ENCODE measurements at regions not wholly inside any gene's neighbourhood (a gene's known extent, or its start where the extent isn't known, plus 50 kb on each side); places are given as distances from the start of the nearest gene placed in this dataset.

DNA sequence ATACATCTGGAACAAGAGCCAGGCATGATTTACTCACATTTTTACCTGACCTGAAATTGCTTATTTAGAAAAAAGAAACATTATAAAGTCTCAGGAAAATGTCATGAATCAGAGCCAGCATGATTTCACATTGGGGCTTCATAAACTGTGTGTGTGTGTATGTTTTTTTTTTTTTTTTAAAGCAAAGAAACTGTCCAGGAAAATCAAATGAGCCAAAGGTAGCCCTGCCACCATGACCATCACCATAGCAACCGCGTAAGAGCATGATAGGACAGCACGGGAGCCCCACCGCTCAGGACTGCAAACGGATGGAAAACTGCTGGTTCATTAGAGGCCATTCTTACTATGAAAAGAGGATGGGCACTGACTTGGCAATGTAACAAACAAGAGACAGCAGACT lies 139.2 kb downstream of the NTMT2 start:
- no peak for ATAC-seq (replicated peaks)
- no peaks in the 10 kb centered on the region for H3K4me1 Mint-ChIP-seq (ENCODE audit: low read depth in 2 of 2)
- no peak for DNase-seq
- no peak overlapping the region for H3K27ac Mint-ChIP-seq
- H3K36me3 Mint-ChIP-seq (ENCODE audit: insufficient read depth) = no peaks in the 10 kb centered on the region
- no peak overlapping the region for H3K4me3 Mint-ChIP-seq
- H3K27me3 Mint-ChIP-seq = peaks cover 0 to 22% of the 10 kb centered on the region in 2 donors
- H3K9me3 Mint-ChIP-seq = no peaks in the 10 kb centered on the region

DNA sequence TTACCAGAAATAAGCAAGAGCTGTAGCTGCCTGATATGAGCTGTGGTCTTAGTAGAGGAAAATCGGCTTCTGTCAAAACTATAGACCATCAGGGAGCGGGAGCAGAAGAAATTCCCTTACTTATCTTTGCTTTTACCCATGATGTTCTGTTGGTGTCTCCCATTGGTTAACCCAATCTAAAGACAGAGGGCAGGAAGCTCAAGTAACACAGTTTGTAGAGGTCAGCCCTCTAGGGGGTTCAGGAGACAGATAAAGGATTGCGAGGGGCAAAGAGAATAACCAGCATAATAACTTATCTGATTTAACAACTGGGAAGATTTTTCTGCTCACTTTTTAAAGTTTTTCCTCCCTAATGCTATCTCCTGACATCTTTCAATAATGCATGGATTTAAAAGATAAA lies 142.4 kb downstream of the NTMT2 start:
- peaks cover 0 to 33% of the 10 kb centered on the region in 2 donors for H3K27me3 Mint-ChIP-seq
- no peak for ATAC-seq (replicated peaks)
- no peak for DNase-seq
- no peaks in the 10 kb centered on the region for H3K4me1 Mint-ChIP-seq (ENCODE audit: low read depth in 2 of 2)
- H3K9me3 Mint-ChIP-seq = no peaks in the 10 kb centered on the region
- no peaks in the 10 kb centered on the region for H3K36me3 Mint-ChIP-seq (ENCODE audit: insufficient read depth)
- no peak overlapping the region for H3K4me3 Mint-ChIP-seq
- H3K27ac Mint-ChIP-seq = no peak overlapping the region

DNA sequence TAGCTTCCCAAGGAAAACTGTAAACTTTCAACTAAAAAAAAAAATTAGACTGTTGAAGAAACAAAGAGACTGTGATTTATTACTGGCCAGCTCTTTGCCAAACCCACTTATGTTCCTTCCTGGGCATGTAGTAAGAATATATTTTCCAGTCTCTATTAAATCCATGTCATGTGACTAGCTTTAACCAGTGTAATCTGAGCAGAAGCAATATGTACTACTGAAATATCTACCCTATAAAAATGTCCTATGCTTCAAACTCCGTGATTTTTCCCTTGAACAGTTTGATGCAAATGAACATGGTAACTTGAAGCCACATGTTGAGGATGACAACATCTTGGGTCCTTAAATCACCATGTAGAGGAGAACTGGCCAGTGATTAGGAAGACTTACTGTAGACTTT lies 144.5 kb downstream of the NTMT2 start:
- DNase-seq (no peak), ATAC-seq (replicated peaks) (no peak)
- no peak overlapping the region for H3K27ac Mint-ChIP-seq
- H3K9me3 Mint-ChIP-seq = no peaks in the 10 kb centered on the region
- H3K36me3 Mint-ChIP-seq (ENCODE audit: insufficient read depth) = no peaks in the 10 kb centered on the region
- peaks cover 0 to 36% of the 10 kb centered on the region in 2 donors for H3K27me3 Mint-ChIP-seq
- no peaks in the 10 kb centered on the region for H3K4me1 Mint-ChIP-seq (ENCODE audit: low read depth in 2 of 2)
- H3K4me3 Mint-ChIP-seq = no peak overlapping the region

DNA sequence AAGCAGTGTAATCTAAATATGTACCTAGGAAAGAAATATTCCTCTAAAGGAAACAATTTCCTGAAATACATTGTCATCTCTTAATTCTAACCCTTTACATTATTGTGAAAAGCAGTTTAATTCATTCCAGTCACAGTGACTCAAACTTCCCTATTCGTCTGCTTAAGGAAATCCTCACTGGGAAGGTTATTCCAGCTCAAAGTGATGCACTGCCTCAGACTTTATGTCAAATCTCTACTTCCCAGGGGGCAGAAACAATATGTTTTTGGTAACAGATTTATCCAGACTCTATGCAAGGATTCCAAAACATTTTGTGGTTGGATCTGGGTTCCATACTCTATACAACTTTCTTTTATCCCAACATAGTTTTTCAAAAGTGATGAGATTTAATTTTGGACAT lies 145.2 kb downstream of the NTMT2 start:
- Mint-ChIP-seq H3K4me1 (ENCODE audit: low read depth in 2 of 2) (no peaks in the 10 kb centered on the region), H3K4me3 (no peak overlapping the region), H3K9me3 (no peaks in the 10 kb centered on the region), H3K36me3 (ENCODE audit: insufficient read depth) (no peaks in the 10 kb centered on the region), H3K27me3 (peaks cover 0 to 36% of the 10 kb centered on the region in 2 donors), H3K27ac (no peak overlapping the region)
- DNase-seq (no peak), ATAC-seq (replicated peaks) (no peak)

DNA sequence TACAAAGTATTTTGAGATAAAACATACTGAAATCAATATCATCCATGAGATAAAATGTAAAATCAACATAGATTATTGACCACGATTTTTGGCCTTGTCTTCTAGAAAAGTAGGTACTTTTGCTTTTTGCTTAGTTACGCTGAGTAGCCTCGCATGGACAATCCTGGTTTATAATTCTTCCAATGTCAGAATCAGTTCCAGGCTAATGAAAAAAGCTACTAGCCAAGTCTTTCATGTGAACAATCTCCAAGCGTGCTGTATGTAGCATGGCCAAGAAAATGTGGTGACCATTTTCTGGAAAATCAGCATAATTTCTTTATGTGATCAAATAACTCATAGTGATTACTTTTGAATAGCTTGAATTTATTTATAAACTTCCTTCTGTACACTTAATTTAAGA lies 145.8 kb downstream of the NTMT2 start:
- ATAC-seq (replicated peaks) (no peak), DNase-seq (no peak)
- H3K9me3 Mint-ChIP-seq = peaks cover 0 to 2% of the 10 kb centered on the region in 2 donors
- peaks cover 0 to 36% of the 10 kb centered on the region in 2 donors for H3K27me3 Mint-ChIP-seq
- no peaks in the 10 kb centered on the region for H3K4me1 Mint-ChIP-seq (ENCODE audit: low read depth in 2 of 2)
- no peaks in the 10 kb centered on the region for H3K36me3 Mint-ChIP-seq (ENCODE audit: insufficient read depth)
- H3K4me3 Mint-ChIP-seq = no peak overlapping the region
- no peak overlapping the region for H3K27ac Mint-ChIP-seq

DNA sequence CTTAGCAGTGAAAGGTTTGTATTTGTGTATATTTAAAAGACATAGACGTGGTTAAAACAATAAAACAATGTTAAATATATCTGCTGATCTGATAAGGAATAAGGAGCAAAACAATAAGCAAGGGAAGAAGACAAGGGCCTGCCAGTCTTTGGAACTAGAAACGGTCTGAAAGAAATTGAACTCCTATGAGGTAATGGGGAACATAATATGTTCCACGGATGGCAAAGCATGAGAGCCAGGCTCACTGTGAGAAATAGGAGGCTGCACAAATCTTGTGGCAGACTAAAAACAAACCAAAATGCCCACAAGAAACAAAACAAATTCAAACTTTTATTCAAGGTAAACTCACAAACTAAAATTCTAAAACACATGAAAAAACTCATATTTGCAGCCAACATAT lies 150.5 kb downstream of the NTMT2 start:
- ATAC-seq (replicated peaks) = no peak

DNA sequence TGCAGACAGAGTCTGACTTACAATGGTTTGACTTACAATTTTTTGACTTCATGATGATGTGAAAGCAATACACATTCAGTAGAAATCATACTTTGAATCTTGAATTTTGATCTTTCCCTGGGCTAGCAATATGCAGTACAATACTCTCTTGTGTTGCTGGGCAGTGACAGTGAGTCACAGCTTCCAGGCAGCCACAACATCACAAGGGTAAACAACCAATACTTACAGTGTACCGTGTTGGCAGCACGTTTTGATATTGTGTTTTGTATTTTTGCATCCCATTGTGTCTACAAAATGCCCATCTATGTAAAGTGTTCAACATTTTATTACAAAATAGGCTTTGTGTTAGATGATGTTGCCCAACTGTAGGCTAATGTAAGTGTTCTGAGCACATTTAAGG lies 150.9 kb downstream of the NTMT2 start:
- peaks cover 0 to 2% of the 10 kb centered on the region in 2 donors for H3K9me3 Mint-ChIP-seq
- H3K4me1 Mint-ChIP-seq (ENCODE audit: low read depth in 2 of 2) = no peaks in the 10 kb centered on the region
- no peaks in the 10 kb centered on the region for H3K36me3 Mint-ChIP-seq (ENCODE audit: insufficient read depth)
- no peak for ATAC-seq (replicated peaks)
- no peak overlapping the region for H3K27ac Mint-ChIP-seq
- no peak for DNase-seq
- no peak overlapping the region for H3K4me3 Mint-ChIP-seq
- peaks cover 0 to 9% of the 10 kb centered on the region in 2 donors for H3K27me3 Mint-ChIP-seq

More for the DNA sequence above, 150.5 kb downstream of the NTMT2 start:
- Mint-ChIP-seq H3K27me3 (peaks cover 0 to 9% of the 10 kb centered on the region in 2 donors), H3K36me3 (ENCODE audit: insufficient read depth) (no peaks in the 10 kb centered on the region), H3K4me1 (ENCODE audit: low read depth in 2 of 2) (no peaks in the 10 kb centered on the region), H3K4me3 (no peak overlapping the region), H3K27ac (no peak overlapping the region), H3K9me3 (peaks cover 0 to 2% of the 10 kb centered on the region in 2 donors)
- DNase-seq = no peak

DNA sequence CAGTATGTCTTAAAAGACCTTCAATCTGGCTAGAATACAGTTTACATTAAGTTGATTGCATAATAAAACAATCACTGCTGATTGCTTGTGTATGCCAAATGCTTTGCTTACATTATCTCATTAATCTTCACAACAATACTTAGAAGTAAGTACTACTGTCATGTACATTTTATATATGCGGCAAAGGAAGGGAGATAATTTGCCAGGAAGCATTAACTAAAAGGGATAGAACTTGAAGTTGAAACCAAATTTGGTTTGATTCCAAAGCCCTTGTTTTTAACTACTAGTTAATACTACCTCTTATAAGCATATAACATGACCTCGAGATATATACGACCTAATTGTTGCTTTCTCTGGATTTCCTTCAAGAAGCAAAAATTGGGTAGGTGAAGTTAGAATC lies 155.8 kb downstream of the NTMT2 start:
- Mint-ChIP-seq H3K27me3 (peaks cover 0 to 6% of the 10 kb centered on the region in 2 donors), H3K36me3 (ENCODE audit: insufficient read depth) (no peaks in the 10 kb centered on the region), H3K4me3 (no peak overlapping the region), H3K27ac (no peak overlapping the region), H3K9me3 (no peaks in the 10 kb centered on the region), H3K4me1 (ENCODE audit: low read depth in 2 of 2) (no peaks in the 10 kb centered on the region)
- ATAC-seq (replicated peaks) = no peak
- DNase-seq = no peak

DNA sequence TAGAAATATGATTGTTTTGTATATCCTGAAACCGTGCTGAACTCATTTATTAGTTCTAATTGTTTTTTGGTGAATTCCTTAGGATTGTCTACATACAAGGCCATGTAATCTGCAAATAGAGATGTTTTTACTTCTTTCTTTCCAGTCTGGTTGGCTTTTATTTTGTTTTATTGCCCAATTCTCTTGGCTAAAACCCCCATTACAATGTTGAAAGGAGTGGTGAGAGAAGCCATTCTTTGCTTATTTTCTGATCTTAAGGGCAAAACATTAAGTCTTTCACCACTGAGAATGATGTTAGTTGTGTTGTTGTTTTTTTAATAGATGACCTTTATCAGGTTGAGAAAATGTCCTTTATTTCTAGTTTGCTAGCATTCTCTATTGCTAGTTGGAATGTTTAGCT lies 157.3 kb downstream of the NTMT2 start:
- no peak overlapping the region for H3K4me3 Mint-ChIP-seq
- DNase-seq = no peak

DNA sequence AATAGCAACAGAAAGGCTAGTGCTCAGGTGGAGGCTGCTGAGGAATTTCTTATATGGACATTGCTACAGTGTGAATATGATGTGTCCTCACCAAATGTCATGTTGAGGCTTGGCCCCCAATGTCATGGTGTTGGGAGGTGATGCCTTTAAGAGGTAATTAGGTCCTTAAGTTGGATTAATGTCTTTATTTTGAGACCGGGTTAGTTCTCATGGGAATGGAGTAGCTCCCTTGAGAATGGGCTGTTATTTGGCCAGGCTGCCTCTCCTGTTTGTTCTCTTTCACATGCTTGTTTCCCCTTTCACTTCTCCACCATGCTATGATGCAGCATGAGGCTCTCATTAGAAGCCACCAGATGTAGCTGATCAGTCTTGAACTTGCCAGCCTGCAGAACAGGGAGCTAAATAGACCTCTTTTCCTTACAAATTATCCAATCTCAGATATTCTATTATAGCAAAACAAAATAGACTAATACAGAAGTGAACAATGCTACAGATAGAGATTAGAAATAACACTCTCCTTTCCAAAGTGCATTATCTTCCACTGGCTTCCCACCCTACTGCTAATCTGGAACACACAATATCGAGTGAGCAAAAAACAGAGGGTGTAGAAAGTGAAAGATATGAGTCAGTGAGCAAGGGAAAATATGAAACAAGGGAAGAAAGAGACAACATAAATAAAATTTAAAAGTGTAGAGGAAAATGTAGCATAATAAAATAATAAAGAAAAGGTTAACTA lies 160.2 kb downstream of the NTMT2 start:
- Mint-ChIP-seq H3K4me3 (no peak overlapping the region), H3K27ac (no peak overlapping the region), H3K36me3 (ENCODE audit: insufficient read depth) (no peaks in the 10 kb centered on the region), H3K27me3 (peaks cover 0 to 12% of the 10 kb centered on the region in 2 donors), H3K4me1 (ENCODE audit: low read depth in 2 of 2) (no peaks in the 10 kb centered on the region), H3K9me3 (no peaks in the 10 kb centered on the region)
- ATAC-seq (replicated peaks) (no peak), DNase-seq (no peak)

More for the DNA sequence above, 157.3 kb downstream of the NTMT2 start:
- ATAC-seq (replicated peaks) = no peak
- Mint-ChIP-seq H3K36me3 (ENCODE audit: insufficient read depth) (no peaks in the 10 kb centered on the region), H3K9me3 (no peaks in the 10 kb centered on the region), H3K4me1 (ENCODE audit: low read depth in 2 of 2) (no peaks in the 10 kb centered on the region), H3K27ac (no peak overlapping the region), H3K27me3 (peaks cover 0 to 12% of the 10 kb centered on the region in 2 donors)

DNA sequence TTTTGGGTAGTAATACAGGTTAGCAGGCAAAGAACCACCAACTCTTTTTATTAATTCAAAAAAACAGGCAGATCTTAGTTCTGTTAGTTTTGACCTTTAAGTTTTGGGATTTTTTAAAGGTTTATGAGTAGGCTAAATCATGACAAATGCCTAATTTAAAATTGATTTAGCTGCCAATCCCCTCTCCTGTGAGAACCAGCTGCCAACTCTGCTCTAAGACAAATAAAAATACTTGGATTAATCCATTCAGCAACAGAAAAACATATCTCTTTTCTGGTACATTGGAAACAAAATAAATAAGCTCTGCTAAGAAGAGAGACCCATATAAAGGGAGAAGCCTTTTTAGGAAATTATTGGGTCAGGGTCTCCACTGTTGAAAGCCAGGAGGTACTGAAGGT lies 160.8 kb downstream of the NTMT2 start:
- ATAC-seq (replicated peaks) (no peak), DNase-seq (no peak)
- no peaks in the 10 kb centered on the region for H3K4me1 Mint-ChIP-seq (ENCODE audit: low read depth in 2 of 2)
- no peak overlapping the region for H3K4me3 Mint-ChIP-seq
- H3K36me3 Mint-ChIP-seq (ENCODE audit: insufficient read depth) = no peaks in the 10 kb centered on the region
- no peak overlapping the region for H3K27ac Mint-ChIP-seq
- no peaks in the 10 kb centered on the region for H3K9me3 Mint-ChIP-seq
- peaks cover 0 to 12% of the 10 kb centered on the region in 2 donors for H3K27me3 Mint-ChIP-seq

DNA sequence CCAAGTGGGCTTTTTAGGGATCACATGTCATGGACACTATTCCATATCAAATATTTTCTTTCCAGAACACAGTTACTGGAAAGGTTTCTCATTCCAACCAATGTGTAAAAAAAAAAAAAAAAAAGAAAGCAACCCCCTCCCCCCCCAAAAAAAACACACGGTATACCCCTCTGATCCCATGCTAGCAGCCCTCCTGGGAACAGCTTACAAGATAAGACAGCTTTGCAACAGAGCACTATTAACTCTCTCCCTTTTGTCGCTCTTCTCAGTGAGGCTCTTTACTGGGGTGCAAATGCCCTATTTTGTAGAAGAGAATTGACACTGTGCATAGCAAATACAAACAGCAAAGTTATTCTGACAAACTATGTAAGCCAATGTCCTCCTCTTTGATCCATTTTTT lies 161.2 kb downstream of the NTMT2 start:
- no peak for DNase-seq
- Mint-ChIP-seq H3K4me3 (no peak overlapping the region), H3K9me3 (no peaks in the 10 kb centered on the region), H3K27me3 (peaks cover 0 to 12% of the 10 kb centered on the region in 2 donors), H3K36me3 (ENCODE audit: insufficient read depth) (no peaks in the 10 kb centered on the region), H3K4me1 (ENCODE audit: low read depth in 2 of 2) (no peaks in the 10 kb centered on the region), H3K27ac (no peak overlapping the region)
- ATAC-seq (replicated peaks) = no peak

DNA sequence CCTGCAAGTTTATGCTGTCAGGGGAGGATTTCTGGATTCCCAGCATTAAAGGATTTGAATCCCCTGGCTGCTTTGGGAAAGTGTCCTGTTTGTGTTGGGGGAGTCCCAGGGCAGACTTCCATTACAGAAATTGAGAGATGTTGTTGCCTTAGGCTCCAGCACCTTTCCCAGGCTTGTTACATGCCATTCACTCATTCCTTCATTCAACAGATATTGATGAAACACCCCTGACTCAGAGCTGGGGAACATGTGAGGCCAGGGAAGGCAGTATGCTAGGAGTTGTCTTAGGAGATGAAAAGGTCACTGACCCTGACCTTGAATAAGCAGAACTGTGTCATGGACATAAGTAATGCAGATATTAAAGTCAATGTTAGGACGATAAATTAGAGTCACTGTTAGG lies 161.7 kb downstream of the NTMT2 start:
- H3K9me3 Mint-ChIP-seq = no peaks in the 10 kb centered on the region
- H3K27me3 Mint-ChIP-seq = peaks cover 0 to 12% of the 10 kb centered on the region in 2 donors
- no peaks in the 10 kb centered on the region for H3K4me1 Mint-ChIP-seq (ENCODE audit: low read depth in 2 of 2)
- H3K27ac Mint-ChIP-seq = no peak overlapping the region
- ATAC-seq (replicated peaks) (no peak), DNase-seq (no peak)
- H3K36me3 Mint-ChIP-seq (ENCODE audit: insufficient read depth) = no peaks in the 10 kb centered on the region
- no peak overlapping the region for H3K4me3 Mint-ChIP-seq

DNA sequence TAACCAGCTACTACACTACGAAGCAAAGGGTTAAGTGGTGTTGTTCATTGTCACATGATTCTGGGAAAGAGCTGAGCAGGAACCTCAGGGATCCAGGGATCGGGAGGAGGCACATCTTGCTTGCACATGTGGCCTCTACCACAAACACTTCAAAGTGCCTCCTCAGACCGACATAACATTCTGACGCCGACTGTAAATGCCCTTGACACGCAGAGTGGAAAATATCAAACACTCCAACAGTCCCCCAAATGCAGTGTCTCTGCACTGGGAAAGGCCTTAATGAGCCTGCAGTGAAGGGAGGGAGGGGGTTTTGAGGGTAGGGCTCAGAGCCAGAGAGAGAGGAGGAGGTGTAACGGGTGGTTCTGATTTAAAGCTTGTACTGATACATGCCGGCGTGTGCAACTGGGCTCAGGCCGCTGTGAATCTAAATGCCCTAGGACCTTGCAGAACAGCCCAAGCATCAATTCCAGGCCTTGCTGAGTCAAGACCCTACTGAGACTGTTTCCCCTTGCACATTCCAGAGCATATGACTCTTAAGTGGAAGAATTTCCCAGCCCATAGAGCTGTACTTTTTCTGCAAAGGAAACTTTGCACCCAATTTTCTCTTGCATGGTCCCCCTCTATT lies 163.7 kb downstream of the NTMT2 start:
- ATAC-seq (replicated peaks) (no peak), DNase-seq (no peak)
- Mint-ChIP-seq H3K27ac (no peak overlapping the region), H3K27me3 (peaks cover 6 to 8% of the 10 kb centered on the region in 2 donors), H3K4me1 (ENCODE audit: low read depth in 2 of 2) (no peaks in the 10 kb centered on the region), H3K36me3 (ENCODE audit: insufficient read depth) (no peaks in the 10 kb centered on the region), H3K4me3 (no peak overlapping the region), H3K9me3 (no peaks in the 10 kb centered on the region)
